H7 (cell line): ENCODE measurements at regions not wholly inside any gene's neighbourhood (a gene's known extent, or its start where the extent isn't known, plus 50 kb on each side); places are given as distances from the start of the nearest gene placed in this dataset.

ENCODE experiments used
- DNase-seq: peaks from one replicate; pipeline ENCODE4 v3.0.0; 2012
- H3K27me3 ChIP-seq: 2 replicates; pipeline ENCODE4 v1.6.0; 2011; ENCODE audit warnings: mild to moderate bottlenecking, low read length; ENCODE audit not compliant: control insufficient read depth, insufficient read depth
- H3K36me3 ChIP-seq: replicated peaks from 2 replicates; pipeline ENCODE4 v1.5.1; 2011; ENCODE audit warnings: low read length; ENCODE audit not compliant: control insufficient read depth, insufficient read depth
- H3K4me3 ChIP-seq: 2 replicates; pipeline ENCODE4 v1.5.1; 2011; ENCODE audit warnings: low read depth, mild to moderate bottlenecking, control low read depth, low read length, moderate library complexity; ENCODE audit not compliant: insufficient read depth

- DNase-seq = no peak
- no peaks in the 10 kb centered on the region for H3K36me3 ChIP-seq
- no peaks in the 10 kb centered on the region for H3K27me3 ChIP-seq
- no peak overlapping the region for H3K4me3 ChIP-seq
Observed at GRCh38 chr13:63427170-63427569, 2011.5 kb upstream of the PCDH20 start.

DNA sequence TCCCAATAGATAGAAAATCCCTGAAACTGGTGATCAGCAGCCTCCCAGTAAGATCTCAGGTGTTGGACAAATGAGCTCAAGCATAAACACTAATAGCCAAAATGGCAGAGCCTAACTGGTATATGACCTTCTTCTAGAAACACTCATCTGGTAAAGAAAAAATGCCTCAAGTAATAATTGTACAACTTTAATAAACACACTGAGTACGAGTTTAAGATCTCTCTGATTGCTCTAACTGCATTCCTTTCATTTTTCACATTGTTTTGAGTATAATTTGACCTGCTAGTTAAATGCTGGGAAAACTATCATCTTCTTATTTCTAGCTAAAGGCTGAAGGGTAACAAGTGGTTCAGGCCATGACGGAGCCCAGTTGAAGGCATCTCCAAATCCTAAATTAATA, 2009.5 kb upstream of the PCDH20 start:
- no peaks in the 10 kb centered on the region for H3K27me3 ChIP-seq
- H3K36me3 ChIP-seq = no peaks in the 10 kb centered on the region
- H3K4me3 ChIP-seq = no peak overlapping the region
- no peak for DNase-seq

DNA sequence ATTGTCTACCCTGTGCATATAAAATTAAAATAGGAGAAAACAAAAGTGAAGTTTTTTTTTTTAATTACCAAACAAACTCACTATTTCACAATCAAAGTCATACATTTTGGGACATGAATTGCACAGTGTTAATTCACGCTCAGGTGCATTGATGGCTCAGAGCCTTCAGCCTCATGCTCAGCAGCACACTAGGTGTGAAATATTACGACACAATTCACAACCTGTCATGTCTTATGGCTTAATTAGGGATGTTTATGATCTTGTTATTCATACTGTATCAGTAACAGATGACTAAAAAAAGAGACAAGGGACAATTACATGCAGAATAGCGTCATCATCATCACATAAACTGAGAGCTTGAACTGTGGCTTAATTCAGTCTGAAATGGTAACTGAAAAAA, 2005.5 kb upstream of the PCDH20 start:
- Histone ChIP-seq H3K36me3 (no peaks in the 10 kb centered on the region), H3K27me3 (no peaks in the 10 kb centered on the region), H3K4me3 (no peak overlapping the region)
- DNase-seq = no peak

DNA sequence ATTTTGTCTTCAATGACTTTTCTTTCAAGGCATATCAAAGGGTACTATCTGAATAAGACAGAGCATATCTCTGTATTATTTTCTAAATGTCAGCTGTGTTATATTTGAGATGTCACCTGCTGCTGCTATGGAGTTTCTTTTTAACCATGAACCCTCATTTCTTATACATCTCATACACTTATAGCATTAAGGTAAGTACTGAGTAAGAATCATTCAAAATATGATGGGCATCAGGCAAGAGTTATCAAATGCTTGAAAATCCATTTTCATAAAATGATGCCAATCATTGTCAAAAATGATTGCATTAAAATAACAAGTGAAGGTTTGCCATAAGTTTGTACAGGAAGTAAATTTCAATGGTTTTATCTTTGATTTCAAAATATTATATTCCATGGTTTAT, 2005.0 kb upstream of the PCDH20 start:
- no peaks in the 10 kb centered on the region for H3K36me3 ChIP-seq
- no peak for DNase-seq
- no peaks in the 10 kb centered on the region for H3K27me3 ChIP-seq
- H3K4me3 ChIP-seq = no peak overlapping the region

DNA sequence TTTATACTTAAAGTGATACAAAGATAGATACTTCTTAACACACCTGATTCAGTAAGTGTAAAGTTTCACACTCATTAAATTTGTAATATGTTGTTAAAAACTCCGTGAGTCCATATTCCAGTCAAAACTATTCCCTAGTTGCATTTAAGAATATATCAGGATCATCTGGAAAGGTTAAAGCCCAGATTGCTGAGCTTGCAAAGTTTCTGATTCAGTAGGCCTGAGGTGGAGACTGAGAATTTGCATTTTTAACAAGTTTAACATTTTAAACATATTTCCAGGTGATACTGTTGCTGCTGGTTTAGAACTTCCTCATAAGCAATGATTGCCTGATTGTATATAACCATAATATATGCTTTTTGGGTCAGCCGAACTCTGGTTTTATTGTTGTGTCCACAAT, 1998.6 kb upstream of the PCDH20 start:
- Histone ChIP-seq H3K4me3 (no peak overlapping the region), H3K36me3 (no peaks in the 10 kb centered on the region)
- DNase-seq = no peak

DNA sequence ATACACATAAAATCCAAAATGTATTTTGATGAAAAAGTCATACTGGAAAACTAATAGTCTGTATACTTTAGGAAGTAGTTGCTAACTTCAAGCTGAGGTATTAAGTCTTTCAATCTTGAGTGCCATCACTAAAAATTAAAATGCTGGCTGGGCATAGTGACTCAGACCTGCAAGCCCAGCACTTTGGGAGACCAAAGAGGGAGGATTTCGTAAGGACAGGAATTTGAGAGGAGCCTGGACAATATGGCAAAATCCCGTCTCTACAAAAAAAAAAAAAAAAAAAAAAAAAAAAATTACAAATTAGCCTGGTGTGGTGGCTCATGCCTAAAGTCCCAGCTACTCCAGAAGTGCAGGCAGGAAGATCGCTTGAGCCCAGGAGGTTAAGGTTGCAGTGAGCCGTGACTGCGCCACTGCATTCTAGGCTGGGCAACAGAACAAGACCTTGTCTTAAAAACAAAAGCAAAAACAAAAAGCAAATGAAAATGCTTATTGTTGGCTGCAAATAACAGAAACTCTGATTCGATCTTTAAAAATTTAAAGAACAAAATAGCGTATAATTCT, 1994.2 kb upstream of the PCDH20 start:
- no peaks in the 10 kb centered on the region for H3K36me3 ChIP-seq
- no peak overlapping the region for H3K4me3 ChIP-seq
- H3K27me3 ChIP-seq = no peaks in the 10 kb centered on the region
- DNase-seq = no peak

More for the DNA sequence above, 1998.6 kb upstream of the PCDH20 start:
- H3K27me3 ChIP-seq = no peaks in the 10 kb centered on the region

DNA sequence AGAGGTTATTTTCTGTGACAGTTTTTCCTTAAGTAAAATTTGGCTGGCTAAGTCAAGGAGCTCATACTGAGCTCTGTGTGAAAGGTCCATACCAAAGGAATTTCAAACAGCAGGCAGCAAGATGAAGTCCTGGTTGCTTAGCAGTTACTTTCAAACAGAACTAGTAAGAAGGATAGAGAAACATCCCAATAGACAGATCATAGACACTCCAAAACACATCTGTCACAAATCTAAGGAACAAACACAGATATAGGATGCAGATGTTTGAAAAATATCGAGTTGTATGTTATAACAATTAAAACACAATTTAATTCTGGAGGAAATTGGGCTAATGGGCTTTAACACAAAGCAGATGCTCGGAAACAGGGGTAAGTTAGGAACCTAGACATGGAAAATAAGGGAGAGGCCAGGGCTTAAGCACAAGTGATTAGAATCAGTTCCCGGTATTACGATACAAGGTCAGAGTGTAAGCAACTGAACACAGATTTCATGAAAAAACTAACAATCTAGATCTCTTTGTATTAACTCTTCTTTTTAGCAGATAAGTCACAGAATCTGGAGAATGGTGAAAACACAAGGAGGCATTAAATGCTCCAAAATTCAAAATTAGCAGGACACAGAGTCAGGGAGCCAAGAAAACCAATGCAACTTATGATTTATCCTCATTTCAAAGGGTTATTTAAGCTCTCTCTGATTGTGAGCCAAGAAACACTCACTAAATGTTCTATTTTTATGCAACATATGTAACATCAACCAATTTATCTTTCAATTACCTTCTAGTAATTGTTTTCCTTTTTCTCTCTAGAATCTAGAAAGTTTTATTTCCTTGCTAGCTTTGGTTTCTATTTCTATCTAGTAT, 1992.9 kb upstream of the PCDH20 start:
- peak; percentile 1 for DNase-seq
- no peaks in the 10 kb centered on the region for H3K36me3 ChIP-seq
- H3K4me3 ChIP-seq = no peak overlapping the region

GRCh38 chr13:63403733-63404132, 1988.1 kb upstream of the PCDH20 start:
- no peak overlapping the region for H3K4me3 ChIP-seq
- no peak for DNase-seq
- H3K36me3 ChIP-seq = no peaks in the 10 kb centered on the region
- no peaks in the 10 kb centered on the region for H3K27me3 ChIP-seq

More for the DNA sequence above, 1992.9 kb upstream of the PCDH20 start:
- H3K27me3 ChIP-seq = no peaks in the 10 kb centered on the region

DNA sequence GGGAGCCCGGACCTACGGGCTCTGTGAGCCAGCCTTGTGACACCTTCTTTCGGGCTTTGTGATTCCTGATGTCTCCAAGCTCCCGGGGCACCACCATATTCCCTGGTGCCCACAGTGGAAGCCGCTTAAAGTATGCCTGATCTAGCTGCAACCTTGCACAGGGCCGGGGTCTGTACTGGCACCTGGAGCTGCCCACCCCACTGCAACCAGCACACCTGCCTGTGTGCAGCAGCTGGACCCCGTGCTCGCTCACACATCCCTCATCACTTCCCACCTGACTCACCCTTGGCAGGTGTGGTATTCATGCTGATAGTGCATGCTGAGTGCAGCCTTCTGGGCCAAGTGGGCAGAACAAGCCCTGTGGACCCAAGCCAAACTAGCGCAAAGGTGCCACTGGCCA, 1981.1 kb upstream of the PCDH20 start:
- Histone ChIP-seq H3K4me3 (no peak overlapping the region), H3K27me3 (no peaks in the 10 kb centered on the region), H3K36me3 (no peaks in the 10 kb centered on the region)
- no peak for DNase-seq

DNA sequence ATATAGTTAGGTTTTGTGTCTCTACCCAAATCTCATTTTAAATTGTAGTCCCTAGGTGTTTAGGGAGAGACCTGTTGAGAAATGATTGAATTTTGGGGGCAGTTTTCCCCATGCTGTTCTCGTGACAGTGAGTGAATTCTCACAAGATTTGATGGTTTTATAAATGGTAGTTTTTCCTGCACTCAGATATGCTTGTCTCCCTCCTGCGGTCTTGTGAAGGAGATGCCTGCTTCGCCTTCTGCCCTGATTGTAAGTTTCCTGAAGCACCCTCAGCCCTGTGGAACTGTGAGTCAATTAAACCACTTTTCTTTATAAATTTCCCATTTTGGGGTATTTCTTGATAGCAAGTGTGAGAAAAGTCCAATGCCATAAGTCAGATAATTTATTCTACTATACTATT, 1977.5 kb upstream of the PCDH20 start:
- DNase-seq = no peak
- Histone ChIP-seq H3K4me3 (no peak overlapping the region), H3K36me3 (no peaks in the 10 kb centered on the region), H3K27me3 (no peaks in the 10 kb centered on the region)

DNA sequence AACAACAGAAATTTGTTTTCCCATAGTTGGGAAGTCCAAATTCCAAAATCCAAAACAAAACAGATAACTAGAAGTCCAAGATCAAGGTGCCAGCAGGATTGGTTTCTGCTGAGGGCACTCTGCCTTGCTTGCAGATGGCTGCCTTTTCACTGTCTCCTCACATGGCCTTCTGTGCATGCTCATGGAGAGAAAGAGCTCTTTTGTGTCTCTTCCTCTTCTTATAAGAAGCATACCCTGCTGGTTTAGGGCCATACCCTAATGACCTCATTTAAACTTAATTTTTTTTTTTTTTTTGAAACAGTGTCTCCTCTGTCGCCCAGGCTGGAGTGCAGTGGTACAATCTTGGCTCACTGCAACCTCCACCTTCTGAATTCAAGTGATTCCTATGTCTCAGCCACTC, 1974.1 kb upstream of the PCDH20 start:
- Histone ChIP-seq H3K27me3 (no peaks in the 10 kb centered on the region), H3K4me3 (no peak overlapping the region), H3K36me3 (no peaks in the 10 kb centered on the region)
- DNase-seq = no peak

- H3K36me3 ChIP-seq = no peaks in the 10 kb centered on the region
Observed at GRCh38 chr13:63381078-63381859, 1965.6 kb upstream of the PCDH20 start.

DNA sequence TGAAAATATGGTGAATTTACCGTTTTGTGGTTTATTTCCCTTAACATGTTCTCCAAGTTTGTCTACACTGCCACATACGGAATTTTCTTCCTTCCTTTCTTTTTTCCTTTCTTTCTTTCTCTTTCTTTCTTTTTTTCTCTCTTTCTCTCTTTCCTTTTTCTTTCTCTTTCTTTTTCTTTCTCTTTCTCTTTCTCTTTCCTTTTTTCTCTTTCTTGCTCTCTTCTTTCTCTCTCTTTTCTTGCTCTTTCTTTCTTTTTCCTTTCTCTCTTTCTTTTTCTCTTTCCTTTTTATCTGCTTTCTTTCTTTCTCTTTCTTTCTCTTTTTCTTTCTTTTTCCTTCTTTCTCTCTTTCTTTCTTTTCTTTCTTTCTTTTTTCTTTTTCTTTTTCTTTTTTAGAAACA, 1962.3 kb upstream of the PCDH20 start:
- H3K27me3 ChIP-seq = no peaks in the 10 kb centered on the region
- H3K4me3 ChIP-seq = no peak overlapping the region
- no peak for DNase-seq
- no peaks in the 10 kb centered on the region for H3K36me3 ChIP-seq

More at GRCh38 chr13:63381078-63381859, 1965.6 kb upstream of the PCDH20 start:
- no peak for DNase-seq
- Histone ChIP-seq H3K27me3 (no peaks in the 10 kb centered on the region), H3K4me3 (no peak overlapping the region)

GRCh38 chr13:63370101-63370500, 1954.5 kb upstream of the PCDH20 start:
- no peak for DNase-seq
- H3K36me3 ChIP-seq = no peaks in the 10 kb centered on the region
- H3K4me3 ChIP-seq = no peak overlapping the region
- H3K27me3 ChIP-seq = no peaks in the 10 kb centered on the region
